Uterus (tissue), 2 donors: ENCODE measurements at regions not wholly inside any gene's neighbourhood (a gene's known extent, or its start where the extent isn't known, plus 50 kb on each side); places are given as distances from the start of the nearest gene placed in this dataset.

Source experiments
- POLR2A ChIP-seq, 2 donors: fragments of 450-650 bp; IDR thresholded peaks; one replicate each; pipeline ENCODE4 v1.6.1; 2016; ENCODE audit warnings: antibody characterized with exemption in 2 of 2, mild to moderate bottlenecking in 1 of 2, moderate library complexity in 1 of 2
- TF ChIP-seq, protein P1 (sequence below), 4 experiments: fragments of 200-600 bp in 2 of 4; fragments of 450-650 bp in 2 of 4; sonication (generic) in 2 of 4; IDR thresholded peaks; one replicate each; pipeline ENCODE4 v1.5.1; 2016 to 2019; ENCODE audit warnings: antibody characterized with exemption in 4 of 4, mild to moderate bottlenecking in 2 of 4, moderate library complexity in 1 of 4

DNA sequence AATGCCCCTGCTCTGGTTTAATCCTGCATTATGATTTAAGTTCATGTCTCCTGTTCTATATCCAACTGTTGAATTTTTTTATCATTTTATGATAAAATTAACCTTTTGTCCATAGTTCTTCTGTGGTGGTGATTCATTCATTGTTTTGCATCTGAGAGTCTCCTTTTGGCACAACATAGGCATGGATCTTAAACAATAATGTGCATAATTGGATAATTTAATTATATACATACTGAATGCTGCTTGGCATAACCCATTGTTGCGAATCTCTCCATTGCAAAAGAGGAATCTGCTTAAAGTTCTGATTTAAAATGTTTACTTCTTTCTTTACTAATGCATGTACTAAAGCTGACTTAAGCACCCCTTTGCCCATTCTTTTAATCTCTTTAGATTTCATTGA lies 2788.4 kb downstream of the PCDH9 start:
- TF ChIP-seq, protein P1, sequence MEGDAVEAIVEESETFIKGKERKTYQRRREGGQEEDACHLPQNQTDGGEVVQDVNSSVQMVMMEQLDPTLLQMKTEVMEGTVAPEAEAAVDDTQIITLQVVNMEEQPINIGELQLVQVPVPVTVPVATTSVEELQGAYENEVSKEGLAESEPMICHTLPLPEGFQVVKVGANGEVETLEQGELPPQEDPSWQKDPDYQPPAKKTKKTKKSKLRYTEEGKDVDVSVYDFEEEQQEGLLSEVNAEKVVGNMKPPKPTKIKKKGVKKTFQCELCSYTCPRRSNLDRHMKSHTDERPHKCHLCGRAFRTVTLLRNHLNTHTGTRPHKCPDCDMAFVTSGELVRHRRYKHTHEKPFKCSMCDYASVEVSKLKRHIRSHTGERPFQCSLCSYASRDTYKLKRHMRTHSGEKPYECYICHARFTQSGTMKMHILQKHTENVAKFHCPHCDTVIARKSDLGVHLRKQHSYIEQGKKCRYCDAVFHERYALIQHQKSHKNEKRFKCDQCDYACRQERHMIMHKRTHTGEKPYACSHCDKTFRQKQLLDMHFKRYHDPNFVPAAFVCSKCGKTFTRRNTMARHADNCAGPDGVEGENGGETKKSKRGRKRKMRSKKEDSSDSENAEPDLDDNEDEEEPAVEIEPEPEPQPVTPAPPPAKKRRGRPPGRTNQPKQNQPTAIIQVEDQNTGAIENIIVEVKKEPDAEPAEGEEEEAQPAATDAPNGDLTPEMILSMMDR (IDR thresholded peaks at IDR 0.05) = no peak
- no peak for TF ChIP-seq POLR2A (IDR thresholded peaks at IDR 0.05)
